ENCODE measurements at regions not wholly inside any gene's neighbourhood (a gene's known extent, or its start where the extent isn't known, plus 50 kb on each side); places are given as distances from the start of the nearest gene placed in this dataset.

GRCh38 chr14:21735200-21735599 is 61.6 kb upstream of the OR4E1 start:
- no peak for TF ChIP-seq CTCF (conservative IDR thresholded peaks at IDR 0.05)
- no peak for TF ChIP-seq ZFX (IDR thresholded peaks at IDR 0.05)

All from C4-2B (cell line).